GM19467 (cell line): ENCODE measurements at regions not wholly inside any gene's neighbourhood (a gene's known extent, or its start where the extent isn't known, plus 50 kb on each side); places are given as distances from the start of the nearest gene placed in this dataset.

Experiments used
- ATAC-seq: cut with Tn5 transposase; IDR thresholded peaks from one replicate; pipeline ENCODE4 v1.9.1; 2021; ENCODE audit warnings: mild to moderate bottlenecking, moderate library complexity; ENCODE audit not compliant: unreplicated experiment

- no peak for ATAC-seq
Measured at GRCh38 chr10:10538326-10538725, 479.3 kb upstream of the CELF2 start.

GRCh38 chr10:10540398-10540797 lies 477.3 kb upstream of the CELF2 start:
- no peak for ATAC-seq

- ATAC-seq: no peak
Measured at GRCh38 chr10:10542477-10542876, 475.2 kb upstream of the CELF2 start.

- ATAC-seq: no peak
Measured at GRCh38 chr10:10544890-10545289, 472.8 kb upstream of the CELF2 start.

GRCh38 chr10:10545771-10546170 lies 471.9 kb upstream of the CELF2 start:
- ATAC-seq: no peak

GRCh38 chr10:10551596-10552301 lies 465.9 kb upstream of the CELF2 start:
- no peak for ATAC-seq

GRCh38 chr10:10552948-10553347 lies 464.7 kb upstream of the CELF2 start:
- no peak for ATAC-seq

GRCh38 chr10:10564081-10564794 lies 453.4 kb upstream of the CELF2 start:
- no peak for ATAC-seq

GRCh38 chr10:10576937-10577336 lies 440.7 kb upstream of the CELF2 start:
- ATAC-seq: no peak

- no peak for ATAC-seq
Measured at GRCh38 chr10:10579709-10580108, 438.0 kb upstream of the CELF2 start.

GRCh38 chr10:10584161-10584560 lies 433.5 kb upstream of the CELF2 start:
- ATAC-seq: no peak

GRCh38 chr10:10587744-10588393 lies 429.8 kb upstream of the CELF2 start:
- ATAC-seq: no peak

- no peak for ATAC-seq
Measured at GRCh38 chr10:10589540-10590303, 427.9 kb upstream of the CELF2 start.

- no peak for ATAC-seq
Measured at GRCh38 chr10:10591715-10592341, 425.8 kb upstream of the CELF2 start.

- ATAC-seq: no peak
Measured at GRCh38 chr10:10596256-10596655, 421.4 kb upstream of the CELF2 start.

GRCh38 chr10:10598297-10598696 lies 419.4 kb upstream of the CELF2 start:
- ATAC-seq: no peak

- no peak for ATAC-seq
Measured at GRCh38 chr10:10600004-10600403, 417.7 kb upstream of the CELF2 start.

- ATAC-seq: no peak
Measured at GRCh38 chr10:10605551-10606081, 412.1 kb upstream of the CELF2 start.

GRCh38 chr10:10609379-10609955 lies 408.2 kb upstream of the CELF2 start:
- ATAC-seq: no peak

GRCh38 chr10:10610171-10610570 lies 407.5 kb upstream of the CELF2 start:
- no peak for ATAC-seq
